ENCODE measurements at regions not wholly inside any gene's neighbourhood (a gene's known extent, or its start where the extent isn't known, plus 50 kb on each side); places are given as distances from the start of the nearest gene placed in this dataset.
"Not testable (repeated sequence)": the region's sequence is repeated elsewhere in the genome, so short reads cannot be mapped to it uniquely, and the experiment has no call there.

GRCh38 chr4:81682492-81682891, 210.8 kb upstream of the RASGEF1B start:
- DNase-seq (no peak), ATAC-seq (no peak)
- Histone ChIP-seq H3K4me3 (ENCODE audit: low read length) (no peak overlapping the region), H3K9me3 (ENCODE audit: control insufficient read depth, low read length) (no peaks in the 10 kb centered on the region), H3K27ac (ENCODE audit: low read length) (no peak overlapping the region), H3K27me3 (ENCODE audit: control insufficient read depth, insufficient read depth) (no peaks in the 10 kb centered on the region), H3K4me1 (ENCODE audit: control insufficient read depth, insufficient read depth, low read length) (peaks cover 6% of the 10 kb centered on the region)
- WGBS, result 87% methylated on average over 6 of the region's 6 CpGs
- intact Hi-C loops (cut with DNase I), result loop anchor here in 2 of 4 donors (10.0 kb wide), 1 partner anchor 218 kb away; no protein-coding TSS in a partner anchor

GRCh38 chr4:81679315-81679714, 207.6 kb upstream of the RASGEF1B start:
- ATAC-seq, result no peak
- H3K4me3 ChIP-seq (ENCODE audit: low read length), result no peak overlapping the region
- H3K9me3 ChIP-seq (ENCODE audit: control insufficient read depth, low read length), result no peaks in the 10 kb centered on the region
- intact Hi-C loops (cut with DNase I), result no loop called here
- no peaks in the 10 kb centered on the region for H3K27me3 ChIP-seq (ENCODE audit: control insufficient read depth, insufficient read depth)
- DNase-seq, result no peak
- no peak overlapping the region for H3K27ac ChIP-seq (ENCODE audit: low read length)
- peaks cover 2% of the 10 kb centered on the region for H3K4me1 ChIP-seq (ENCODE audit: control insufficient read depth, insufficient read depth, low read length)
- WGBS, result 85% methylated on average over 3 of the region's 3 CpGs

- intact Hi-C loops (cut with DNase I), result no loop called here
- WGBS, result 79% methylated on average over 3 of the region's 3 CpGs
- no peak for DNase-seq
Measured at GRCh38 chr4:81678801-81679200, 207.1 kb upstream of the RASGEF1B start.

GRCh38 chr4:81676537-81676936, 204.8 kb upstream of the RASGEF1B start:
- Histone ChIP-seq H3K27ac (ENCODE audit: low read length) (peak overlapping the region; percentile 43), H3K9me3 (ENCODE audit: control insufficient read depth, low read length) (no peaks in the 10 kb centered on the region), H3K4me3 (ENCODE audit: low read length) (no peak overlapping the region), H3K27me3 (ENCODE audit: control insufficient read depth, insufficient read depth) (no peaks in the 10 kb centered on the region), H3K4me1 (ENCODE audit: control insufficient read depth, insufficient read depth, low read length) (peaks cover 2% of the 10 kb centered on the region)
- 63% methylated on average over 5 of the region's 5 CpGs for WGBS
- peak; percentile 40 to 48 for ATAC-seq
- no peak for DNase-seq
- intact Hi-C loops (cut with DNase I), result no loop called here

More at GRCh38 chr4:81678801-81679200, 207.1 kb upstream of the RASGEF1B start:
- no peak for ATAC-seq
- Histone ChIP-seq H3K27me3 (ENCODE audit: control insufficient read depth, insufficient read depth) (no peaks in the 10 kb centered on the region), H3K9me3 (ENCODE audit: control insufficient read depth, low read length) (no peaks in the 10 kb centered on the region), H3K4me1 (ENCODE audit: control insufficient read depth, insufficient read depth, low read length) (peaks cover 2% of the 10 kb centered on the region), H3K27ac (ENCODE audit: low read length) (no peak overlapping the region), H3K4me3 (ENCODE audit: low read length) (no peak overlapping the region)

GRCh38 chr4:81675791-81676393, 204.2 kb upstream of the RASGEF1B start:
- no peaks in the 10 kb centered on the region for H3K27me3 ChIP-seq (ENCODE audit: control insufficient read depth, insufficient read depth)
- ATAC-seq, result peak; percentile 59 to 74
- no peak overlapping the region for H3K27ac ChIP-seq (ENCODE audit: low read length)
- peak; percentile 27 to 53 (median 49) for DNase-seq
- no peak overlapping the region for H3K4me3 ChIP-seq (ENCODE audit: low read length)
- H3K4me1 ChIP-seq (ENCODE audit: control insufficient read depth, insufficient read depth, low read length), result peaks cover 2% of the 10 kb centered on the region
- 65% methylated on average over 7 of the region's 7 CpGs for WGBS
- H3K9me3 ChIP-seq (ENCODE audit: control insufficient read depth, low read length), result no peaks in the 10 kb centered on the region
- intact Hi-C loops (cut with DNase I), result no loop called here

- intact Hi-C loops (cut with DNase I), result no loop called here
Measured at GRCh38 chr4:81673961-81674360, 202.3 kb upstream of the RASGEF1B start.

GRCh38 chr4:81668328-81668727, 196.6 kb upstream of the RASGEF1B start:
- H3K27me3 ChIP-seq (ENCODE audit: control insufficient read depth, insufficient read depth); intact Hi-C loops (cut with DNase I); H3K9me3 ChIP-seq (ENCODE audit: control insufficient read depth, low read length); H3K4me3 ChIP-seq (ENCODE audit: low read length); H3K4me1 ChIP-seq (ENCODE audit: control insufficient read depth, insufficient read depth, low read length); H3K27ac ChIP-seq (ENCODE audit: low read length): not testable (repeated sequence)
- ATAC-seq, result peak; percentile 20 to 52
- 57% methylated on average over 7 of the region's 7 CpGs for WGBS
- DNase-seq, result peak in 2 of 3 donors; percentile 40 to 62

More at GRCh38 chr4:81673961-81674360, 202.3 kb upstream of the RASGEF1B start:
- no peaks in the 10 kb centered on the region for H3K9me3 ChIP-seq (ENCODE audit: control insufficient read depth, low read length)
- H3K4me3 ChIP-seq (ENCODE audit: low read length), result no peak overlapping the region
- WGBS, result 85% methylated on average over 4 of the region's 4 CpGs
- no peak overlapping the region for H3K27ac ChIP-seq (ENCODE audit: low read length)
- no peaks in the 10 kb centered on the region for H3K27me3 ChIP-seq (ENCODE audit: control insufficient read depth, insufficient read depth)
- DNase-seq, result no peak
- ATAC-seq, result no peak
- peaks cover 2% of the 10 kb centered on the region for H3K4me1 ChIP-seq (ENCODE audit: control insufficient read depth, insufficient read depth, low read length)

GRCh38 chr4:81667539-81667938, 195.8 kb upstream of the RASGEF1B start:
- Histone ChIP-seq H3K27me3 (ENCODE audit: control insufficient read depth, insufficient read depth) (no peaks in the 10 kb centered on the region), H3K9me3 (ENCODE audit: control insufficient read depth, low read length) (no peaks in the 10 kb centered on the region), H3K4me3 (ENCODE audit: low read length) (no peak overlapping the region), H3K27ac (ENCODE audit: low read length) (no peak overlapping the region), H3K4me1 (ENCODE audit: control insufficient read depth, insufficient read depth, low read length) (no peaks in the 10 kb centered on the region)
- WGBS, result 65% methylated on average over 2 of the region's 2 CpGs
- ATAC-seq, result no peak
- intact Hi-C loops (cut with DNase I), result no loop called here
- DNase-seq, result no peak

GRCh38 chr4:81666491-81666890, 194.8 kb upstream of the RASGEF1B start:
- Histone ChIP-seq H3K27me3 (ENCODE audit: control insufficient read depth, insufficient read depth) (no peaks in the 10 kb centered on the region), H3K4me3 (ENCODE audit: low read length) (no peak overlapping the region), H3K4me1 (ENCODE audit: control insufficient read depth, insufficient read depth, low read length) (no peaks in the 10 kb centered on the region), H3K27ac (ENCODE audit: low read length) (no peak overlapping the region), H3K9me3 (ENCODE audit: control insufficient read depth, low read length) (no peaks in the 10 kb centered on the region)
- ATAC-seq (no peak), DNase-seq (no peak)
- intact Hi-C loops (cut with DNase I), result no loop called here

- WGBS, result 97% methylated on average over 1 of the region's 1 CpG
- intact Hi-C loops (cut with DNase I), result no loop called here
- H3K4me3 ChIP-seq (ENCODE audit: low read length), result no peak overlapping the region
- no peak overlapping the region for H3K27ac ChIP-seq (ENCODE audit: low read length)
- H3K9me3 ChIP-seq (ENCODE audit: control insufficient read depth, low read length), result no peaks in the 10 kb centered on the region
- DNase-seq (no peak), ATAC-seq (no peak)
- H3K4me1 ChIP-seq (ENCODE audit: control insufficient read depth, insufficient read depth, low read length), result no peaks in the 10 kb centered on the region
- H3K27me3 ChIP-seq (ENCODE audit: control insufficient read depth, insufficient read depth), result no peaks in the 10 kb centered on the region
Measured at GRCh38 chr4:81665649-81666048, 193.9 kb upstream of the RASGEF1B start.

- no peak for ATAC-seq
- Histone ChIP-seq H3K9me3 (ENCODE audit: control insufficient read depth, low read length) (no peaks in the 10 kb centered on the region), H3K4me1 (ENCODE audit: control insufficient read depth, insufficient read depth, low read length) (no peaks in the 10 kb centered on the region), H3K27me3 (ENCODE audit: control insufficient read depth, insufficient read depth) (no peaks in the 10 kb centered on the region), H3K27ac (ENCODE audit: low read length) (no peak overlapping the region), H3K4me3 (ENCODE audit: low read length) (no peak overlapping the region)
- intact Hi-C loops (cut with DNase I), result no loop called here
- no peak for DNase-seq
Measured at GRCh38 chr4:81665045-81665444, 193.3 kb upstream of the RASGEF1B start.

- no peaks in the 10 kb centered on the region for H3K9me3 ChIP-seq (ENCODE audit: control insufficient read depth, low read length)
- intact Hi-C loops (cut with DNase I), result no loop called here
- no peaks in the 10 kb centered on the region for H3K4me1 ChIP-seq (ENCODE audit: control insufficient read depth, insufficient read depth, low read length)
- no peaks in the 10 kb centered on the region for H3K27me3 ChIP-seq (ENCODE audit: control insufficient read depth, insufficient read depth)
- DNase-seq (no peak), ATAC-seq (no peak)
- H3K27ac ChIP-seq (ENCODE audit: low read length), result no peak overlapping the region
- H3K4me3 ChIP-seq (ENCODE audit: low read length), result no peak overlapping the region
- 64% methylated on average over 4 of the region's 4 CpGs for WGBS
Measured at GRCh38 chr4:81664079-81664478, 192.4 kb upstream of the RASGEF1B start.
